HCT116 (cell line): ENCODE measurements at regions not wholly inside any gene's neighbourhood (a gene's known extent, or its start where the extent isn't known, plus 50 kb on each side); places are given as distances from the start of the nearest gene placed in this dataset.

Experiments used
- ATAC-seq: fragments of 200-7000 bp; cut with Tn5 transposase; 2 replicates; pipeline ENCODE4 v1.9.1; 2020; ENCODE audit warnings: mild to moderate bottlenecking, moderate library complexity
- BruUV-seq: library from RNA; stranded (reverse); fragments of 400-500 nt; replicated peaks from 2 replicates; lab custom pipeline; 2021; lab: Mats Ljungman, UMichigan
- CTCF ChIA-PET: fragments of 300-600 bp; sonication (Branson Sonifier 250); formaldehyde crosslinking; loops from one replicate; lab custom pipeline; 2021; ENCODE audit warnings: antibody characterized with exemption; lab: Charles Lee
- POLR2A ChIA-PET: fragments of 300-600, 350-600 bp; sonication (Branson Sonifier 250); formaldehyde crosslinking; loops from one replicate; lab custom pipeline; 2021; ENCODE audit warnings: antibody characterized with exemption; lab: Charles Lee
- RAD21 ChIA-PET, 2 experiments: fragments of 300-600 bp; sonication (Branson Sonifier 250); formaldehyde crosslinking; loops; one replicate each; lab custom pipeline; 2023; ENCODE audit warnings: low total read pairs in 2 of 2; ENCODE audit not compliant: uncharacterized antibody in 2 of 2, unreplicated experiment in 2 of 2, low non-redundant PET in 1 of 2; lab: Charles Lee
- DNase-seq: peaks from one replicate; pipeline ENCODE4 v3.0.0-alpha.2; 2010; ENCODE audit warnings: low read depth, low spot score
- H2AFZ ChIP-seq: fragments of 200-600 bp; shearing (Covaris generic), sonication (generic); 2 replicates; pipeline ENCODE4 v1.6.1; 2017; ENCODE audit warnings: low read depth, mixed run types, mixed read lengths, antibody characterized with exemption, low read length; ENCODE audit not compliant: poor library complexity, severe bottlenecking
- H3K27ac ChIP-seq: 2 replicates; pipeline ENCODE4 v1.5.1; 2012; ENCODE audit warnings: low read depth, low read length
- H3K27me3 ChIP-seq: fragments of 200-600 bp; sonication (generic); 2 replicates; pipeline ENCODE4 v1.6.1; 2016; ENCODE audit warnings: mixed run types, low read length, mixed read lengths; ENCODE audit not compliant: insufficient read depth
- H3K36me3 ChIP-seq, 2 experiments: fragments of 200-500 bp in 1 of 2; fragments of 200-600 bp in 1 of 2; sonication (Bioruptor generic) in 1 of 2; sonication (generic) in 1 of 2; 2 replicates each; pipeline versions ENCODE4 v1.5.1 to v1.6.1; 2014 to 2016; ENCODE audit warnings: low read length in 2 of 2, inconsistent platforms in 1 of 2, mixed read lengths in 1 of 2, mixed run types in 1 of 2; ENCODE audit not compliant: insufficient read depth in 2 of 2, control insufficient read depth in 1 of 2
- H3K4me1 ChIP-seq, 2 experiments: fragments of 200-600 bp in 1 of 2; sonication (generic) in 1 of 2; 2 replicates each; pipeline versions ENCODE4 v1.5.1 to v1.6.1; 2012 to 2017; ENCODE audit warnings: low read length in 2 of 2, inconsistent platforms in 1 of 2, mild to moderate bottlenecking in 1 of 2, mixed read lengths in 1 of 2, mixed run types in 1 of 2, moderate library complexity in 1 of 2; ENCODE audit not compliant: insufficient read depth in 2 of 2, control insufficient read depth in 1 of 2
- H3K4me2 ChIP-seq: fragments of 200-600 bp; sonication (generic); 2 replicates; pipeline ENCODE4 v1.6.1; 2017; ENCODE audit warnings: mixed run types, low read length, mixed read lengths
- H3K4me3 ChIP-seq, 2 experiments: fragments of 200-600 bp in 1 of 2; sonication (generic) in 1 of 2; replicated peaks in 1 of 2; 2 replicates each; pipeline ENCODE4 v1.5.1; 2011 to 2016; ENCODE audit warnings: low read length in 2 of 2, control low read depth in 1 of 2, low read depth in 1 of 2, mild to moderate bottlenecking in 1 of 2, mixed read lengths in 1 of 2, mixed run types in 1 of 2
- H3K79me2 ChIP-seq: fragments of 200-600 bp; sonication (generic); 2 replicates; pipeline ENCODE4 v1.6.1; 2017; ENCODE audit warnings: mild to moderate bottlenecking, mixed run types, low read length, moderate library complexity, mixed read lengths; ENCODE audit not compliant: insufficient read depth
- H3K9ac ChIP-seq: fragments of 200-600 bp; sonication (generic); 2 replicates; pipeline ENCODE4 v1.6.1; 2016; ENCODE audit warnings: low read length, mixed read lengths
- H3K9me2 ChIP-seq: fragments of 200-600 bp; sonication (generic), shearing (Covaris generic); 2 replicates; pipeline ENCODE4 v1.6.1; 2017; ENCODE audit warnings: mixed run types, mild to moderate bottlenecking, moderate library complexity; ENCODE audit not compliant: insufficient read depth
- H3K9me3 ChIP-seq, 2 experiments: fragments of 200-500 bp in 1 of 2; fragments of 200-600 bp in 1 of 2; sonication (Bioruptor generic) in 1 of 2; sonication (generic) in 1 of 2; 2 replicates each; pipeline ENCODE4 v1.6.1; 2014 to 2017; ENCODE audit warnings: low read length in 2 of 2, mixed read lengths in 2 of 2, inconsistent platforms in 1 of 2, low read depth in 1 of 2, mild to moderate bottlenecking in 1 of 2, mixed run types in 1 of 2, moderate library complexity in 1 of 2; ENCODE audit not compliant: control insufficient read depth in 1 of 2, insufficient read depth in 1 of 2
- H4K20me1 ChIP-seq: fragments of 200-600 bp; sonication (generic), shearing (Covaris generic); 2 replicates; pipeline ENCODE4 v1.6.1; 2017; ENCODE audit warnings: mixed run types, mild to moderate bottlenecking, moderate library complexity; ENCODE audit not compliant: insufficient read depth
- CBX3 ChIP-seq: IDR thresholded peaks from 2 replicates; pipeline ENCODE4 v1.6.1; 2012; ENCODE audit warnings: low read depth
- CEBPB ChIP-seq: IDR thresholded peaks from 2 replicates; pipeline ENCODE4 v1.6.1; 2012; ENCODE audit warnings: low read depth
- EGR1 ChIP-seq: IDR thresholded peaks from 2 replicates; pipeline ENCODE4 v1.6.1; 2012; ENCODE audit warnings: low read depth
- ELF1 ChIP-seq: IDR thresholded peaks from 2 replicates; pipeline ENCODE4 v1.6.1; 2012; ENCODE audit warnings: low read depth, borderline replicate concordance
- FOSL1 ChIP-seq: IDR thresholded peaks from 2 replicates; pipeline ENCODE4 v1.6.1; 2012; ENCODE audit warnings: low read depth
- JUND ChIP-seq: IDR thresholded peaks from 2 replicates; pipeline ENCODE4 v1.6.1; 2012
- MAX ChIP-seq: IDR thresholded peaks from 2 replicates; pipeline ENCODE4 v1.6.1; 2012
- POLR2A ChIP-seq: IDR thresholded peaks from 2 replicates; pipeline ENCODE4 v1.7.0; 2011; ENCODE audit warnings: borderline replicate concordance; ENCODE audit not compliant: insufficient read depth, insufficient read length; ENCODE audit errors: extremely low read depth
- POLR2AphosphoS5 ChIP-seq: IDR thresholded peaks from 2 replicates; pipeline ENCODE4 v1.6.1; 2011; ENCODE audit warnings: mild to moderate bottlenecking, low read depth, low read length, moderate library complexity
- RAD21 ChIP-seq: IDR thresholded peaks from 2 replicates; pipeline ENCODE4 v1.6.1; 2012; ENCODE audit warnings: low read depth, mild to moderate bottlenecking
- REST ChIP-seq: IDR thresholded peaks from 2 replicates; pipeline ENCODE4 v1.6.1; 2012; ENCODE audit warnings: low read depth
- SIN3A ChIP-seq: IDR thresholded peaks from 2 replicates; pipeline ENCODE4 v1.6.1; 2012; ENCODE audit warnings: low read depth
- SP1 ChIP-seq: IDR thresholded peaks from 2 replicates; pipeline ENCODE4 v1.6.1; 2012; ENCODE audit warnings: low read depth
- SRF ChIP-seq: IDR thresholded peaks from 2 replicates; pipeline ENCODE4 v1.6.1; 2012; ENCODE audit warnings: low read depth
- YY1 ChIP-seq: IDR thresholded peaks from 2 replicates; pipeline ENCODE4 v1.6.1; 2011; ENCODE audit warnings: low read length, low read depth, moderate library complexity, mild to moderate bottlenecking; ENCODE audit not compliant: insufficient replicate concordance; ENCODE audit errors: extremely low read depth
- ZFX ChIP-seq: fragments of 450-650 bp; IDR thresholded peaks from 2 replicates; pipeline ENCODE4 v1.6.1; 2017
- ZNF274 ChIP-seq: fragments of 200-500 bp; sonication (Bioruptor generic); IDR thresholded peaks from 2 replicates; pipeline ENCODE4 v1.6.1; 2014; ENCODE audit warnings: mild to moderate bottlenecking, low read depth, low read length, inconsistent platforms
- intact Hi-C: fragments of 100-400 bp; cut with micrococcal nuclease; formaldehyde crosslinking; loops from 2 replicates; pipeline ENCODE4 v1.10.0; 2022
- TF ChIP-seq, protein P1 (sequence below): IDR thresholded peaks from 2 replicates; pipeline ENCODE4 v1.6.1; 2011; ENCODE audit warnings: mild to moderate bottlenecking, low read length, moderate library complexity; ENCODE audit not compliant: insufficient replicate concordance; ENCODE audit errors: extremely low read depth
- TF ChIP-seq, protein P2 (sequence below), 3 experiments: fragments of 200-600 bp in 1 of 3; sonication (generic) in 1 of 3; IDR thresholded peaks in 2 of 3; conservative IDR thresholded peaks in 1 of 3; 2 replicates each; pipeline ENCODE4 v1.5.1; 2012 to 2017; ENCODE audit warnings: low read depth in 2 of 3, low read length in 2 of 3, antibody characterized with exemption in 1 of 3, borderline replicate concordance in 1 of 3, control low read depth in 1 of 3, mild to moderate bottlenecking in 1 of 3, mixed read lengths in 1 of 3, mixed run types in 1 of 3, moderate library complexity in 1 of 3; ENCODE audit not compliant: insufficient read depth in 1 of 3

GRCh38 chr14:97866195-97866594 lies 1069.0 kb downstream of the VRK1 start:
- H3K79me2 ChIP-seq: no peaks in the 10 kb centered on the region
- no peaks in the 10 kb centered on the region for H3K4me1 ChIP-seq
- no peak overlapping the region for H3K4me2 ChIP-seq
- H3K27me3 ChIP-seq: no peaks in the 10 kb centered on the region
- H3K9ac ChIP-seq: no peak overlapping the region
- H3K9me2 ChIP-seq: no peaks in the 10 kb centered on the region
- TF ChIP-seq MAX (no peak), SIN3A (no peak), EGR1 (no peak), ELF1 (no peak), CEBPB (no peak), SP1 (no peak), JUND (no peak), REST (no peak), FOSL1 (no peak), ZFX (no peak), POLR2AphosphoS5 (no peak), POLR2A (no peak), ZNF274 (no peak), RAD21 (no peak), SRF (no peak), YY1 (no peak), CBX3 (no peak)
- TF ChIP-seq, protein P1, sequence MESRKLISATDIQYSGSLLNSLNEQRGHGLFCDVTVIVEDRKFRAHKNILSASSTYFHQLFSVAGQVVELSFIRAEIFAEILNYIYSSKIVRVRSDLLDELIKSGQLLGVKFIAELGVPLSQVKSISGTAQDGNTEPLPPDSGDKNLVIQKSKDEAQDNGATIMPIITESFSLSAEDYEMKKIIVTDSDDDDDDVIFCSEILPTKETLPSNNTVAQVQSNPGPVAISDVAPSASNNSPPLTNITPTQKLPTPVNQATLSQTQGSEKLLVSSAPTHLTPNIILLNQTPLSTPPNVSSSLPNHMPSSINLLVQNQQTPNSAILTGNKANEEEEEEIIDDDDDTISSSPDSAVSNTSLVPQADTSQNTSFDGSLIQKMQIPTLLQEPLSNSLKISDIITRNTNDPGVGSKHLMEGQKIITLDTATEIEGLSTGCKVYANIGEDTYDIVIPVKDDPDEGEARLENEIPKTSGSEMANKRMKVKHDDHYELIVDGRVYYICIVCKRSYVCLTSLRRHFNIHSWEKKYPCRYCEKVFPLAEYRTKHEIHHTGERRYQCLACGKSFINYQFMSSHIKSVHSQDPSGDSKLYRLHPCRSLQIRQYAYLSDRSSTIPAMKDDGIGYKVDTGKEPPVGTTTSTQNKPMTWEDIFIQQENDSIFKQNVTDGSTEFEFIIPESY: no peak
- TF ChIP-seq, protein P2, sequence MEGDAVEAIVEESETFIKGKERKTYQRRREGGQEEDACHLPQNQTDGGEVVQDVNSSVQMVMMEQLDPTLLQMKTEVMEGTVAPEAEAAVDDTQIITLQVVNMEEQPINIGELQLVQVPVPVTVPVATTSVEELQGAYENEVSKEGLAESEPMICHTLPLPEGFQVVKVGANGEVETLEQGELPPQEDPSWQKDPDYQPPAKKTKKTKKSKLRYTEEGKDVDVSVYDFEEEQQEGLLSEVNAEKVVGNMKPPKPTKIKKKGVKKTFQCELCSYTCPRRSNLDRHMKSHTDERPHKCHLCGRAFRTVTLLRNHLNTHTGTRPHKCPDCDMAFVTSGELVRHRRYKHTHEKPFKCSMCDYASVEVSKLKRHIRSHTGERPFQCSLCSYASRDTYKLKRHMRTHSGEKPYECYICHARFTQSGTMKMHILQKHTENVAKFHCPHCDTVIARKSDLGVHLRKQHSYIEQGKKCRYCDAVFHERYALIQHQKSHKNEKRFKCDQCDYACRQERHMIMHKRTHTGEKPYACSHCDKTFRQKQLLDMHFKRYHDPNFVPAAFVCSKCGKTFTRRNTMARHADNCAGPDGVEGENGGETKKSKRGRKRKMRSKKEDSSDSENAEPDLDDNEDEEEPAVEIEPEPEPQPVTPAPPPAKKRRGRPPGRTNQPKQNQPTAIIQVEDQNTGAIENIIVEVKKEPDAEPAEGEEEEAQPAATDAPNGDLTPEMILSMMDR (IDR thresholded peaks at IDR 0.05 in 2 of 3, conservative IDR thresholded peaks at IDR 0.05 in 1 of 3; ENCODE audit: borderline replicate concordance in 1 of 3, insufficient read depth in 1 of 3, low read depth in 2 of 3, low read length in 2 of 3): no peak
- TF ChIP-seq, all 23 proteins: peak for 0
- POLR2A ChIA-PET: no interaction called here
- DNase-seq: no peak
- Histone ChIP-seq H3K4me3 (no peak overlapping the region), H4K20me1 (no peaks in the 10 kb centered on the region), H3K36me3 (no peaks in the 10 kb centered on the region), H3K27ac (no peak overlapping the region), H3K9me3 (no peaks in the 10 kb centered on the region; a peak in 1 of 4 replicates), H2AFZ (no peak overlapping the region)
- CTCF ChIA-PET: no interaction called here
- intact Hi-C loops: no loop called here
- BruUV-seq: no TSS peak
- RAD21 ChIA-PET: no interaction called here
- no peak for ATAC-seq
